DOHH2 (cell line): ENCODE measurements at regions not wholly inside any gene's neighbourhood (a gene's known extent, or its start where the extent isn't known, plus 50 kb on each side); places are given as distances from the start of the nearest gene placed in this dataset.
A peak's percentile ranks its signal among the peaks of the same experiment; 100 is the strongest.

Experiments used
- H3F3A ChIP-seq: fragments of 200-600 bp; sonication (generic), shearing (Covaris generic); 2 replicates; pipeline ENCODE4 v1.6.0; 2016; ENCODE audit warnings: antibody characterized with exemption, mild to moderate bottlenecking; ENCODE audit not compliant: control insufficient read depth, insufficient read depth
- H3K27ac ChIP-seq: fragments of 200-600 bp; sonication (generic); 2 replicates; pipeline ENCODE4 v1.5.1; 2014; ENCODE audit warnings: low read depth, mild to moderate bottlenecking, low read length, moderate library complexity
- H3K27me3 ChIP-seq: fragments of 200-600 bp; sonication (generic); 2 replicates; pipeline ENCODE4 v1.6.1; 2014; ENCODE audit warnings: mild to moderate bottlenecking, low read length, mixed read lengths; ENCODE audit not compliant: control insufficient read depth
- H3K36me3 ChIP-seq: fragments of 200-600 bp; sonication (generic); 2 replicates; pipeline ENCODE4 v1.6.1; 2014; ENCODE audit warnings: mild to moderate bottlenecking, low read length, moderate library complexity, mixed read lengths; ENCODE audit not compliant: control insufficient read depth
- H3K4me1 ChIP-seq: fragments of 200-600 bp; sonication (generic); 2 replicates; pipeline ENCODE4 v1.6.1; 2014; ENCODE audit warnings: mild to moderate bottlenecking, low read length, mixed read lengths; ENCODE audit not compliant: control insufficient read depth
- H3K4me2 ChIP-seq: fragments of 200-600 bp; sonication (generic); 2 replicates; pipeline ENCODE4 v1.6.0; 2014; ENCODE audit warnings: mild to moderate bottlenecking, low read length, moderate library complexity
- H3K4me3 ChIP-seq: fragments of 200-600 bp; sonication (generic); 2 replicates; pipeline ENCODE4 v1.5.1; 2014; ENCODE audit warnings: mild to moderate bottlenecking, low read length, mixed read lengths
- H3K79me2 ChIP-seq: fragments of 200-600 bp; sonication (generic); 2 replicates; pipeline ENCODE4 v1.6.1; 2014; ENCODE audit warnings: mild to moderate bottlenecking, low read length, mixed read lengths; ENCODE audit not compliant: control insufficient read depth
- H3K9me2 ChIP-seq: fragments of 200-600 bp; sonication (generic); replicated peaks from 2 replicates; pipeline ENCODE4 v1.6.1; 2014; ENCODE audit warnings: mild to moderate bottlenecking, low read length, mixed read lengths; ENCODE audit not compliant: control insufficient read depth
- H3K9me3 ChIP-seq: fragments of 200-600 bp; sonication (generic); 2 replicates; pipeline ENCODE4 v1.6.1; 2014; ENCODE audit warnings: antibody characterized with exemption, low read length, mixed read lengths; ENCODE audit not compliant: control insufficient read depth, insufficient read depth
- H4K20me1 ChIP-seq: fragments of 200-600 bp; sonication (generic); 2 replicates; pipeline ENCODE4 v1.6.0; 2014; ENCODE audit warnings: low read depth, mild to moderate bottlenecking, antibody characterized with exemption, low read length, moderate library complexity; ENCODE audit not compliant: control insufficient read depth, insufficient read depth
- CTCF ChIP-seq: fragments of 200-600 bp; sonication (generic); IDR thresholded peaks from one replicate; pipeline ENCODE4 v1.5.1; 2014; ENCODE audit warnings: antibody characterized with exemption, mild to moderate bottlenecking, low read depth, low read length; ENCODE audit not compliant: poor library complexity, severe bottlenecking
- EZH2phosphoT487 ChIP-seq: fragments of 200-600 bp; sonication (generic); IDR thresholded peaks from 2 replicates; pipeline ENCODE4 v1.6.1; 2017; ENCODE audit warnings: borderline replicate concordance, mild to moderate bottlenecking, antibody characterized with exemption, low read length, moderate library complexity, mixed read lengths

- H3K27ac ChIP-seq: no peak overlapping the region
- H4K20me1 ChIP-seq: no peaks in the 10 kb centered on the region
- H3K27me3 ChIP-seq: no peaks in the 10 kb centered on the region
- H3F3A ChIP-seq: no peaks in the 10 kb centered on the region
- TF ChIP-seq EZH2phosphoT487: no peak
- TF ChIP-seq CTCF: no peak
- H3K36me3 ChIP-seq: no peaks in the 10 kb centered on the region
- H3K4me1 ChIP-seq: peaks cover 11% of the 10 kb centered on the region
- no peaks in the 10 kb centered on the region for H3K9me2 ChIP-seq
- H3K9me3 ChIP-seq: no peaks in the 10 kb centered on the region
- H3K4me2 ChIP-seq: no peak overlapping the region
- no peaks in the 10 kb centered on the region for H3K79me2 ChIP-seq
- H3K4me3 ChIP-seq: no peak overlapping the region
These were observed 340.2 kb downstream of the CMPK2 start for GRCh38 chr2:6525475-6525964.

DNA sequence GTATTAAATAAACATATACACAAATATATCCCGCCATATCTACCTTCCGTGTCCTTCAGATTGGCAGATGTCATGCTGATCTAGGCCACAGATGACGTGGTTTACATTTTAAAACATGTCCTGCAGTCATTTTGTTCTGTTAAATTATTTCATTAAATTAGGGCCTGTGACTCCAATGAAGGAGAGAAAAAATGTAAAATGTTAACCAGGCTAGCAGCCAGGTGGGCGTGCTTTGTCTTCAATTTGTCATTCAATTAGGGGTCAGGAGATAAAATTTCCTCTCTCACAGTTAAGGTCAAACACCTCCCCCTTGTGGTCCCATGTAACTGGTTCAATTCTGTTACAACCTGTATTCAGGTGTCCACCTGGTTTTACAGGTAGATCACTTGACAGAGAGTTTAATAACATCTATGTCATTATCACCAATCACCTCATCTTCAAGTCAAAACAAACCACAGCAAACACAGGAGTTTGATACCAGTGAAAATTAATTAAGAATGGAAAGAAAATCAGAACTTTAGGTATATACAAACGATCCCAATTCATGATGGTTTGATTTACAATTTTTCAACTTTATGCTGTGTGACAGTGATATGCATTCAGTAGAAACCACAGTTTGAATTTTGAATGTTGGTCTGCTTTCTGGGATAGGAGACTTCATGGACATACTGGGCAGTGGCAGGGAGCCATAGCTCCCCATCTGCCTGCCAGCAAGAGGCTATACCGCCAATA, 339.4 kb downstream of the CMPK2 start:
- Histone ChIP-seq H3K4me2 (0 out of 2 replicates have a peak overlapping the region, but pooled peaks have one; percentile 6), H3K27ac (no peak overlapping the region), H3F3A (no peaks in the 10 kb centered on the region), H3K9me3 (no peaks in the 10 kb centered on the region), H3K36me3 (no peaks in the 10 kb centered on the region), H3K27me3 (no peaks in the 10 kb centered on the region), H4K20me1 (no peaks in the 10 kb centered on the region), H3K4me3 (no peak overlapping the region), H3K9me2 (no peaks in the 10 kb centered on the region), H3K79me2 (no peaks in the 10 kb centered on the region), H3K4me1 (peaks cover 11% of the 10 kb centered on the region)
- TF ChIP-seq CTCF: peak; percentile 62
- no peak for TF ChIP-seq EZH2phosphoT487

- H3F3A ChIP-seq: no peaks in the 10 kb centered on the region
- H3K9me2 ChIP-seq: no peaks in the 10 kb centered on the region
- no peak overlapping the region for H3K4me3 ChIP-seq
- no peaks in the 10 kb centered on the region for H3K79me2 ChIP-seq
- TF ChIP-seq CTCF (no peak), EZH2phosphoT487 (no peak)
- H3K27me3 ChIP-seq: no peaks in the 10 kb centered on the region
- H3K27ac ChIP-seq: no peak overlapping the region
- H3K9me3 ChIP-seq: no peaks in the 10 kb centered on the region
- H4K20me1 ChIP-seq: no peaks in the 10 kb centered on the region
- no peaks in the 10 kb centered on the region for H3K36me3 ChIP-seq
- no peaks in the 10 kb centered on the region for H3K4me1 ChIP-seq
- H3K4me2 ChIP-seq: no peak overlapping the region
These were observed 334.4 kb downstream of the CMPK2 start for GRCh38 chr2:6531304-6531703.
